Pulmonary artery endothelial cell (primary cell): ENCODE measurements at regions not wholly inside any gene's neighbourhood (a gene's known extent, or its start where the extent isn't known, plus 50 kb on each side); places are given as distances from the start of the nearest gene placed in this dataset.

ENCODE experiments used
- DNase-seq: peaks from one replicate; pipeline ENCODE4 v3.0.0-alpha.2; 2011; ENCODE audit warnings: low read depth, low spot score

DNA sequence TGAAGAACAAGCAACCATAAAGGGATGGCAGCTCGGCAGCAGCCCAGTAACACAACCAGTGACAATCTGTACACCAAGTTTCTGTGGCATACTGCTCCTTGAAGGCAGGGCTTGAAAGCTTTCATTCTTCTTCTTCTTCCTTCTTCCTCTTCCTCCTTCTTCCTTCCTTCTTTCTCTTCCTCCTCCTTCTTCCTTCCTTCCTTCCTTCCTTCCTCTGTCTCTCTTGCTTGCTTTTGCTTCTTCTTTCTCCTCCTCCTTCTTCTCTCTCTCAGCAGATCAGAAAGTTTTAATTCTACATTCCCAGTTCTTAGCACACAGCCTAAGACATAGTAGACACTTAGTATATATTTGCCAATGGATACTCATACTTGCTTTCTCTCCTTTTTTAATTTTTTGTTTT, 95.9 kb downstream of the GLUL start:
- no peak for DNase-seq

DNA sequence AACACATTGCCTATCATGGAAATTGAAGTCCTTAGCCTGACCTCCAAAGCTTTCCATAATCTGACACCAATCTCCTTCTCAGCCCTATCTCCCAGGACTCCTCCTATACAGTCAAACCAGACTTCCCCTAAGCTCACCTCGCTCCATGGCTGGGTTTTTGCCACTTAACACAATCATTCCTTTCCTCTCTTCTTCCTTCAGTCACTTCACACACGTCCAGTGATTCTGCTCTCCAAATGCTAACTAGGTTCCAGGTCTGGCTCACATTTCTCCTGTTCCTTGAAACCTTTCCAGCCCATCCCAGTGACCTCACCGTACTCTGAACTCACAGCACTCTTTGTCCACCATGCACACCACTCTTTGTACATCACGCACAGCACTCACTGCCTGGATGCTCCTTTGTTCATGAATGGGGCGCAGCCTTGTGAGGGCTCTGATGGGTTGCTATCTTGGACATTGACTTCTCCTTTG, 98.4 kb downstream of the GLUL start:
- no peak for DNase-seq

DNA sequence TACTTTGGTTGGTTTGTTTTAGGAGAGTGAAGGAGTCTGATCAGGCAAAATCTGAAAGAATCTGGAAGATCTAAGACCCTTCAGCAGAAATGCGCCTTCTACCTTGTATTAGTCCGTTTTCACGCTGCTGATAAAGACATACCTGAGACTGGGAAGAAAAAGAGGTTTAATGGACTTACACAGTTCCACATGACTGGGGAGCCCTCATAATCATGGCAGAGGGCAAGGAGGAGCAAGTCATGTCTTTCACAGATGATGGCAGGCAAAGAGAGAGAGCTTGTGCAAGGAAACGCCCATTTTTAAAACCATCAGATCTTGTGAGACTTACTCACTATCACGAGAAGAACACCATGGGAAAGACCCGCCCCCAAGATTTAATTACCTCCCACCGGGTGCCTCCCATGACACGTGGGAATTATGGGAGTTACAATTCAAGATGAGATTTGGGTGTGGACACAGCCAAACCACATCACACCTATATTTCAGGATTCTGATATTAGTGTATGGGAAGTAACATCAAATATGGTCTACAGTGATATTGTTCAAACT, 99.3 kb downstream of the GLUL start:
- DNase-seq: no peak

DNA sequence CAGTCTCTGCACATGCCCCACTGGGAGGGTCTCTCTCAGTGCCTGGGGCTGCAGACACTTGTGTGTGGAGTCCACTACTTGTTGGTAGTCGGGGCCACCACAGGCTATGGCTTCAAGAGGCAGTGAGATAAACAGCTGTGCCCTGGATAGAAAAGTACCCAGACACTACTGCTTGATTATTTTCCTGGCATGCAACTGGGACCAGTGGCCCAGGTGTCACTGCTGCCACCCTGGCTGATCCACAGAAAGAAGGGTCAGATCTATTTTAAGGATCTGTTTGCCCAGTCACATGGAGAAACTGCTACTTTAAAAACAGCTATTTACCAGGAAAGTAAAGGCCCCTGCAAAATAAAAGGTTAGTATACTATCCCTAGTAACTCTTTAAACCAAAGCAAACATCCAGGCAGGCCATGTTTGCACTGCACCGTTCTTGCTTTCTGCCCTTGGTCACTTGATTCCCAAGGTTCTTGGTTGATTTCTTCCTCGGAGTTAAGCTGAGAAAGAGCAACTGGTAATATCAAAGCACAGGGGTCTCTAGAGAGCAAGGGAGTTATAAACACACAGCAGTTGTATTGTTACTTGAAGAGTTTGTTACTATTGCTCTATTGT, 99.9 kb downstream of the GLUL start:
- no peak for DNase-seq

DNA sequence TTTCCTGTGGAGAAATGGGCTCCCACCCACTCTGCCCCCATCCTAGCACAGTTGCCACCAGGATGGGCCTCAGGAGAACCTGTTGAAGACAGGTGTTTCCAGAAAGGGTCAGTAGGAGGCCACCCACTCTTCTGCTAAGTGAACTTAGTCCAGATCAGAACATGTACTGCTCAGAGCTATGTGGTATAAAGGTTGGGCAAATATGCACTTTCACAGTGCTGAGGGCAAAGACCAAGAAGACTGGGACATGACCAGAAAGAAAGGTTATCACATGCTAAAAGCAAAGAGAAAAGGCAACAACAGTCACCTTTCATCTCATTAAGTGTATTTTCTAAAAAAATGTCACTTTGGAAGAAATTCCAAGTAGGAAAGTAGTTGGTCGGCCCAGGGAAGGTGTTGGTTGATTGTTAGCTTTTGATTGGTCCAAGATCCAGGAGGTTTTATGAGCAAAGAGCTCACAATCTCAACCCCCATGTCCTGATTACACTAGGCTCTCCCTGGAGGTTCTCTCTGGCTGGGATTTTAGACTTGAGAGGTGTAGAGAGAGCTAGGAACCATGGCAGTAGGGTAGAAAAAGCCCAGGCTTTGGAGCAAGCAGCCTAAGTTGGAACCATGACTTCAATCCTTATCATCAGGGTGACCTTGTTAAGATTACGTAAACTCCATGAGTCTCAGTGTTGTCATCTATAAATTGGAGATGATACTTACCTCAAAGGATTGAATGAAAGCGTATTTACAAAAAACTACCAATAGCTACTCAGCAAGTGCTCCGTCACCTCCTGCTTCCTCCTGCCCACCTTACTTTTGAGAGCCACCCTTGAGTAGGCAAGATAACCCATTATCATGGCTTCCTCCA, 102.6 kb downstream of the GLUL start:
- DNase-seq: no peak

DNA sequence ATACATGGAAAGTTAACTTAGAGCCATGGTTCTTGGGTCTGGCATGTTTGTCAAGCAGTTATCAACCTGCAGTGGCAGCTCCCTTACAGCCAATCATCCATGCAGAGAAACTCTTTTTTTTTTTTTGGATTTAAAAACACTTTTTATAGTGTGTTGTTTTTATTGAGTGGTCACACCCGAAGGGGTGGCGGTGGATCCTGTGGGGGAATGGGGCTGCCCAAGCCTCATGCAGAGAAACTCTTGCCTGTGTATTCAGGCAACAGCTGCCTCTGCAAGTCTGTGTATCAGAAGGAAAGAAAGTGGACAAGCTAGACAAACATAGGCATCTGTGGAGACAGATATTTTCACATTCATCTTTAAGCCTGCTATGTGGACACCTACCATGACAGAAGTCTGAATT, 104.8 kb downstream of the GLUL start:
- no peak for DNase-seq

DNA sequence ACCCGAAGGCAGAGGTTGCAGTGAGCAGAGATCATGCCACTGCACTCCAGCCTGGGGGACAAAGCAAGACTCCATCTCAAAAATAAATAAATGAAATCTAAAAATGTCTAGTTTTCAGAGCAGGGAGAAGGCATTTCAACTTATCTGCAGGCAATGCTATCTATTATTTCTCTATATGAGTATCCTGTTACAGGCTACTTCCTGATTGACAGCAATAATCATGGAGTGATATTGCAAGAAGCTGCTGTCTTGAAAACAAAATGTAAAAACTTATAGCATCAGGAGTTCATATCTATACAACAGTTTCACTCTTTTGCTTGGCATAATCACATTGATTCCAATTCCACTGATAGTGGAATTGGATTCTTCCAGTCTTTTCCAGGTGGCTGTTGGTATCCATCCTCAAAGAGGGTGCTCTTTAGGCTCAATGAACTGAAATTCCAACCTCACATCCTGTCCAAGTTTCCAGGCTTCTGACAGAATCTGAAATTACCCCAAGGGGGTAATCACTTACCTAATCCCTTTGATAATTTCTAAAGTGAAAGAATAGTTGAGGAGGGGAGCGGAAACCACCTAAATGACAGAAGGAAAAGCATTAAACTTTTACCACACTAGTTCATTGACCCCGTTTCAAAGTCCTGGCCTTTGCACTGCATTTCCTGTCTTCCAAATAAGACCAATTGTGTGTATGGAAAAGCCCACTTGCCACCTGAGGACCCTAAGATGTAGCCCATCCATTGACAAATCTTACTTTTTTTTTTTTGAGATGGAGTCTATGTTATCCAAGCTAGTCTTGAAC, 107.6 kb downstream of the GLUL start:
- no peak for DNase-seq

DNA sequence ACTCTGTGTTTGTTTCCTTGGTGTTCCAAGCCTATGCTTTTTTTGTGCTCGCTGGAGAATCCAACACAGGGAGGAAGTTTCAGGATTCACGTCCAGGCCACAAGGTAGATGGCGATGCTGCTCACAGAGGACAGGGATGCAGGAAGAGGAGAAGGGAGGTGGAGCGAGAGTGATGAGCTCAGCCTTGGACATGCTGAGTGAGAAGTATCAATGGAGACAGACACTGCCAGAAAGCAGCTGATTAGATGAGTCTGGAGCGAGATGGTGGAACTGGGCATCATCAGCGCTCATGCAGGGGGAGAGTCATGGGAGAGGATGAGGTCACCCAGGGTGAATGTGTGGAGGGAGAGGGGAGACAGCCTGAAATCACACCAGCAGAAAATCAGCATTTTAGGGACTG, 110.0 kb downstream of the GLUL start:
- no peak for DNase-seq

DNA sequence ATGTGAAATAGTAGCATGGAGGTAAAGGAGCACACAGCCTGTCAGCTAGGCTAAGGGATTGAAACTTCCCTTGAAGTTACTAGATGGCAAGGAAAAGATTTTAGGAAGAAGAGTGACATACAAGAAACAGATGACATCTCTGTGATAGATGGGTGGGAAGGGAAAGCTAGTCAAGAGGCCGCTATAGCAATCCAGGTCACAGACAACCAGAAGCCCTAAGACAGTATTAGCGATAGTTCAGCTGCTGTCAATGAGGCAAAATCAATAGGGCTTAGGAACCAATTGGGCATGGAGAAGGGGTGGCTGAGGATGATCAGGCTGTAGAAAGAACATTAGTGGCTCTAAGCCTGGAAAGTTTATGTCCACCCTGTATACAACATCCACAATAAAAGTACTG, 111.1 kb downstream of the GLUL start:
- no peak for DNase-seq

DNA sequence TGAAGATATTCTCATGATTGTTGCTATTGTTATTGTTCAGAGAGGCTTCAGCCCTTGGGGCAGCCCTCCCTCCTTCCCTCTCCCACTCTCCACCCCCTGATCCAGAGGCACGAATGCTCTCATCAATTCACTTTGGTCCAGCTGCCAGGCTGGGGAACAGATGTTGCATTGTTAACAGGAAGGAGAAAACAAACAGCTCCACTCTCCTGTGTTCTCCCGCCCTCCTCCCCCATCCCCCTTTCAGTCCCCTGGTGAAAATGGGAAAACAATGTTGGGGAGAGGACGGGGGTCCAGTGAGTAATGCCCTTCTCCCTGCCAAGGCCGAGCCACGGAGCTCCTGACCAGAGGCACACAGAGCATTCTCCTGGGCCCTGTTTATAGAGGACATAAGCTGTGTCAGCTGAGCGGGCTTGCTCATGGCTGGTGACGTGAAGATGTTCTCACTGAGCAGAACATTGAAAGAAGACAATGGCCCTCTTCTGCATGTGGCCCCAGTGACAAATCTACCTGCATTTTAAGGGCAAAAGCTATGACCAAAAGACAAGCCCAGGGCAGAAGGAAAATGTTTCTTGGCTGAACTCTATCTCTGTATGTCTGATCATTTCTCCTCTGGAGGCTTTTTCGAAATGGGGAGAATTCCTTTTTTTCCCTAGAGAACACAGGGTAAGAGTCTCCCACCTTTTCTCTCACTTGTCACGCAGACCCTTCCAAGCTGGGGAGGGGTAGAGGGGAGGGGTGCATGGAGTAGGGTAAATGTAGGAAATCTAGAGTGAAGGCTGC, 111.7 kb downstream of the GLUL start:
- DNase-seq: no peak

DNA sequence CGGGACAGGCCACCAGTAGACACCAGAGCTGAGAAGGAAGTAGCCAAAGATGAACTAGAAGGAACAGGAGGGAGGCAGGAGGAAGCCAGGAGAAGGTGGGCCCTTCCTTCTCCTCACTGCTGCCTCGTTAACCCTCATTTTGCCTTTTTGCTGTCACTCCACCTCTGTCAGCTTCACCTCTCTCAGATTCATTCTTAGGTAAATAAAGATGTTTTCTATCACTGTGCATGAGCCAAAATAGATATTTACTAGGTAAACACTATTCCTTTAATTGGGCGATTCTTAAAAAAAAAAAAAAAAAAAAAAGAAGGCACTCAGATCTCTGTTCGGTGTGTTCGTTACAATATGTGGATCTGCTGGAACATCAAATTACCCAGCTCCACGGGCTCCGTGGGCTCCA, 112.3 kb downstream of the GLUL start:
- no peak for DNase-seq

DNA sequence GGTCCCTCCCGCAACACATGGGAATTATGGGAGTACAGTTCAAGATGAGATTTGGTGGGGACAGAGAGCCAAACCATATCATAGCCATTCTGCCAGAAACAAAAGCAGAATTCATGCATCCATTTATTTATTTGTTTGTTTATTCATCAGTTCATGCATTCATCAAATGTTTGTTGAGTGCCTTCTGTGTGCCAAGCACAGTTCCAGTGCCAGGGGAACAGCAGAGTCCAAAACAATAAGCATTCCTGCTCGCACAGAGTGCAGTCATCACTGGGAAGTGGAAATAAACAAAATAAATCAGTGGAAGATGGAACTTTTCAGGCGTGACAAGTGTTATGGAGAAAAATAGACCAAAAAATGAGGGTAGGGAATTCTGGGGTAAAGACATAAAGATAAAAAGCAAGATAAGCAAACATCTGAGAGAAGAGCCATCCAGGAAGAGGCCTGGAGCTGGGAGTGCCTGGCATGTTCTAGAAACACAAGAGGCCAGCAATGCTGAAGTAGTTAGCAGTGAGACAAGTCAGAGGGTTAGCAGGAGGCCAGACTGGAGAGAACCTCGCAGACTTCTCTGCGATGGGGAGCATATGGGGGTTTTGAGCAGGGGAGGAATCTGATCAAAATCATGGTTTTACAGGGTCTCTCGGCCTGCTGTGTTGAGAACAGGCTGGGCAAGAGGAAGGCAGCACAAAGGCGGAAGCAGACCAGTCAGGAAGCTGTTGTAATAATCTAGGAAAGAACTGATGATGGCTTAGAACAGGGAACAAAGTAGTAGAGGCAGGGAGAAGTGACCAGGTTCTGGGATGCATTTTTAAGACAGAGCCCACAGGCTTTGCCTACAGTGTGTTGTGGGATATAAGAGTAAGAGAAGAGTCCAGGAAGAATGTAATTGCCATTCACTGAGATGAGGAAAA, 113.2 kb downstream of the GLUL start:
- DNase-seq: no peak

DNA sequence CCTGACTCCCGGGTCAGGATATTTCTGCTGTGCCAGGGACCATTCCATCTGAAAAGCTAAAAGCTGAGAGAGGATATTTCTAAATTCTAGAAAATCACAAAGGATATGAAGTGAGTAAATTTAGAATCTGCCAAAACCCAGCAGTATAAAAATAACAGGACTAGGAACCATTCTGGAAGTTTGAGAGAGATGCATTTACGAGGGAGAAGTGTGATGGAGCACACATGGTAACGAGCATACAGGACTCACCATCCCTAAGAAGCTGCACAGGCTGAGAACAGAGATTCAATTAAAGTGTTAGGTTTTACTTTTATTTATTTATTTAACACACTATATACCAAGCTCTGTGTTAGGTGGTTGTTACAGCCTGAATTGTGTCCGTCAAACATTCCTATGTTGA, 116.3 kb downstream of the GLUL start:
- DNase-seq: no peak

DNA sequence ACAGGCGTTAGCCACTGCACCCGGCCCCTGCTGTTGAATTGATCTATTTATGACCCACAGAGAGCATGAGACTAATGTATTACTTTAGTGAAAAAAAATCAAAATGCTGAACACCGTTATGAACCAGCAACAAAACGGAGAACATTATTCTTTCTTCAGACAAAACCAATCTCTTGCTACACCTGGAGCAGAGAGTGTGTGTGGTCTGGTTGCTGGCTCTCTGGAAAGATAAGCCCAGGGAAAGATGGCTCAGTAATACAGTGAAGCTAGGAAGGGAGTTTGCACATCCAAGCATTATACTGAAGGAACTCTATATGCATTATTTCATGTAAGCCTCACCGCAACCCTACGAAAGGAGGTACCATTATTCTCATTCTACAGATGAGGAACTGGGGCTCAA, 117.0 kb downstream of the GLUL start:
- DNase-seq: no peak

DNA sequence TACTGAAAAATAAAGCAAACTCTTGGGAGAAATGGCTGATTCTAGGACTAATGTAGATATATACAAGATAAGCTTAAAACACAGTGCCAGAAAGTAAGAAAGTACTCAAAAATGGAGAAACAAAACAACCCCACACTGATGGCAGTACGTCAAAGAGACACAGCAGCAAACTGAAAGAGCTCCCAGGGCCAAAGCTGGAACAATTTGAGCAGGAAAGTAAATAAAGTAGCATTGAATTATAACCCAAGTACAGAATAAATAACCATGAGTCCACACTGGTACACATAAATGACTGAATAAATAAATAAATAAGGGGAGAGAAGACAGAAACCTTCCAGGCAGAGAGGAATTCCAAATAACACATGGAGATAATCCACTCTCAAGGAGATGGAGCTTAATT, 120.9 kb downstream of the GLUL start:
- no peak for DNase-seq

DNA sequence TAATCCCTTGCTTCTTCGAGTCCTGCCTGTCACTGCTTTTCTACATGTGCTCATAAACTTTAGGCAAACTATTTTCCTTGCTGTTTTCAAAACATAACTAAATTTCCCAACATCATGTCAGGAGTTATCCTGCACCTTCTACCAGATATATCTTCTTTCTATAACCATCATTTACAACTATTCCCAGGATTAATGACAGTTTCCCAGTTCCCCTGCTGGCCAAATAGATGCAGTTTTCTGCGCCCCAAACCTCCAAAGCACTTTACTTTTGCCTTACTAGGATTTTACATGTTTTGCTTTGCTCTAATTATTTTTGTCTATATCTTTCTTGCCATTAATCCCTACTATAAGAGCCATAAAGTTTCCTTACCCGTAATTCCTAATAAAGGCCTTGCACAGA, 122.5 kb downstream of the GLUL start:
- no peak for DNase-seq

DNA sequence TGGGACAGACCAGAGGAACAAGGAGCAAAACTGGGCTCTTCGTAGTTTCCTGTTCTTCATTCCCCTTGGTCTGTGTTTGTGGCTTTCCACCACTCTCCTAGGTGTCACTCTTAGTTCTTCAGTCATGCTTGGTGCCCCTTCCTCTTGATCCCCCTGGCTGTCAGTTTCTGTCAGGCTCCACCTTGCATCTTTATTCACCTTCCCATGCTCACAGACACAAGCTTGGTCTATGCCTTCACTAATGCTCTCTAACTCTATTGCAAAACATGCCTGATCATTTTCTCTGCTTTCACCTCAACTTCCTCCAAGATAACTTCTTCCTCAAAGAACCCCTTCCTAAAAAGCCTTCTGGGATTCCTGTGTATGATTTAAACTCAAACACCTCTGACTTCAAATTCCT, 122.9 kb downstream of the GLUL start:
- DNase-seq: no peak

DNA sequence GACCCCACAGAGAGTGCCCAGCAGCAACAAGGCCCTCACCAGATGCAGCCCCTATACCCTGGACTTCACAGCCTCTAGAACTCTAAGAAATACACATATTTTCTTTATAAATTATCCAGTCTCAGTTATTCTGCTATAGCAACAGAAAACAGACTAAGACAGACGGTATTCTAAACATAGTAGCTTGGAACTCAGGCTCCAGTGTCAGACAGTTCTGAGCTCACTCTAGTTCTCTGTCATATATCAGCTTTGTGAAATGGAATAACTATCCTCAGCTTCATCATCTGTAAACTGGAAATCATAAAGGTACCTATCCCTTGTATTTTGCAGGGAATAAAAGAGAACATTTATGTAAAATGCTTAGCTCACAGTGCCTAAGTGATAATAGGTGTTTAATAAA, 127.4 kb downstream of the GLUL start:
- DNase-seq: no peak

DNA sequence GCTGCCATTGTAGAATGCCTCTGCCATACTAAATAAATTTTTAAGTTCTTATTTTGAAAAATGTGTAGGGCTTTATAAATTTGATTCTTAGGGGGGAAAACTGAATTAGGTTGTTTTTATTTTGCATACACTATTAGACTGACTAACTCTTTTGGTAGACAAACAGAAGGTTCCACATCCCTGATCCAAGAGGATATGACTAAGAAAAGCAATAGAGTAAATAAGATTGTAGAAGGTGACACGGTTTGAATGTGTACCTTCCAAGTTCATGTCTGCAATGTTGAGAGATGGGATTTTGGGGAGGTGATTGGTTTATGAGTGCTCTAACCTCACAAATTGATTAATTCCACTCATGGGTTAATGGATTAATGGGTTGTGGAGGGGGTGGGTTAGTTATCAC, 127.9 kb downstream of the GLUL start:
- no peak for DNase-seq

DNA sequence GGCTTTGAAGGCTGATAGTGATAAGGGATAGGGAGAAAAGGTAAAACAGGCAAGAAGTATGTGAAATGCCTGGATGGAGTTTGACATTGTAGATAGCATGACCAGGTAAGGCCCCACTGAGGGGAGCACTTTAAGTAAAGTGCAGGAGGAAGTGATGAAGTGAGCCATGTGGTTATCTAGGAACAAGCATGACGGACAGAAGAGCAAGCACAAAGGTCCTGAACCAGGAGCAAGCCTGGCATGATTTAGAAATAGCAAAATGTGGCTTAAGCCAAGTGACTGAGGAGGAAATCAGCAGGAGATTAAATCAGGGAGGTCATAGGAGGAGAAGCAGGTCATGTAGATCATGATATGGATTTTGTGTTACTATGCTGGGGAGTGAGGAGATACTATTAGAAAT, 129.2 kb downstream of the GLUL start:
- DNase-seq: no peak
